Vagina (tissue), 2 donors: ENCODE measurements at regions not wholly inside any gene's neighbourhood (a gene's known extent, or its start where the extent isn't known, plus 50 kb on each side); places are given as distances from the start of the nearest gene placed in this dataset.
"Not testable (repeated sequence)": the region's sequence is repeated elsewhere in the genome, so short reads cannot be mapped to it uniquely, and the experiment has no call there.

Experiments used
- CTCF ChIP-seq, 3 experiments: fragments of 450-650 bp in 2 of 3; fragments of 200-600 bp in 1 of 3; sonication (generic) in 1 of 3; IDR thresholded peaks; one replicate each; pipeline ENCODE4 v1.5.1; 2017 to 2019; ENCODE audit warnings: antibody characterized with exemption in 3 of 3, mild to moderate bottlenecking in 2 of 3, moderate library complexity in 2 of 3
- POLR2A ChIP-seq, 2 donors: fragments of 450-650 bp; IDR thresholded peaks; one replicate each; pipeline ENCODE4 v1.6.1; 2017; ENCODE audit warnings: antibody characterized with exemption in 2 of 2, mild to moderate bottlenecking in 2 of 2, moderate library complexity in 2 of 2
- POLR2AphosphoS5 ChIP-seq, 2 donors: sonication (generic); formaldehyde crosslinking; IDR thresholded peaks; one replicate each; pipeline ENCODE4 v1.9.0; 2017; ENCODE audit warnings: antibody characterized with exemption in 2 of 2, mild to moderate bottlenecking in 2 of 2, low read depth in 1 of 2; ENCODE audit not compliant: insufficient read depth in 1 of 2

- TF ChIP-seq CTCF (IDR thresholded peaks at IDR 0.05); POLR2AphosphoS5 (IDR thresholded peaks at IDR 0.05; ENCODE audit: insufficient read depth in 1 of 2, low read depth in 1 of 2); POLR2A (IDR thresholded peaks at IDR 0.05): not testable (repeated sequence)
These were observed 317.9 kb downstream of the ANAPC1 start for GRCh38 chr2:111566068-111566467.
